H9 (cell line): ENCODE measurements at regions not wholly inside any gene's neighbourhood (a gene's known extent, or its start where the extent isn't known, plus 50 kb on each side); places are given as distances from the start of the nearest gene placed in this dataset.

Experiments used
- DNase-seq: peaks from one replicate; pipeline ENCODE4 v3.0.0-alpha.2; 2017
- H2AFZ ChIP-seq: one replicate; pipeline ENCODE4 v1.6.1; 2013; ENCODE audit warnings: mild to moderate bottlenecking, low read length, control low read depth, moderate library complexity
- H2AK5ac ChIP-seq: 2 replicates; pipeline ENCODE4 v1.6.1; 2013; ENCODE audit warnings: low read length, control low read depth, mixed read lengths; ENCODE audit not compliant: insufficient read length
- H2BK120ac ChIP-seq: one replicate; pipeline ENCODE4 v1.6.1; 2013; ENCODE audit warnings: low read depth, mild to moderate bottlenecking, low read length, control low read depth, inconsistent platforms; ENCODE audit not compliant: poor library complexity, severe bottlenecking
- H2BK12ac ChIP-seq: 2 replicates; pipeline ENCODE4 v1.6.1; 2013; ENCODE audit warnings: low read length, control low read depth, mixed read lengths, low read depth; ENCODE audit not compliant: insufficient read length
- H2BK15ac ChIP-seq: 2 replicates; pipeline ENCODE4 v1.6.1; 2013; ENCODE audit warnings: low read depth, low read length, control low read depth
- H2BK20ac ChIP-seq: one replicate; pipeline ENCODE4 v1.6.1; 2013; ENCODE audit warnings: low read depth, mild to moderate bottlenecking, low read length, control low read depth, inconsistent platforms; ENCODE audit not compliant: poor library complexity, severe bottlenecking
- H2BK5ac ChIP-seq: 2 replicates; pipeline ENCODE4 v1.6.1; 2013; ENCODE audit warnings: low read length, control low read depth, mixed read lengths; ENCODE audit not compliant: insufficient read length
- H3K14ac ChIP-seq: 2 replicates; pipeline ENCODE4 v1.6.1; 2013; ENCODE audit warnings: low read length, control low read depth; ENCODE audit not compliant: insufficient read depth
- H3K18ac ChIP-seq: 2 replicates; pipeline ENCODE4 v1.6.1; 2013; ENCODE audit warnings: low read depth, mild to moderate bottlenecking, mixed read lengths, low read length, control low read depth; ENCODE audit not compliant: insufficient read length
- H3K23ac ChIP-seq: 2 replicates; pipeline ENCODE4 v1.6.1; 2013; ENCODE audit warnings: low read length, control low read depth, mixed read lengths, low read depth; ENCODE audit not compliant: insufficient read length
- H3K23me2 ChIP-seq: 2 replicates; pipeline ENCODE4 v1.6.1; 2013; ENCODE audit warnings: low read depth, mild to moderate bottlenecking, mixed read lengths, low read length, control low read depth; ENCODE audit not compliant: insufficient read length, poor library complexity, severe bottlenecking
- H3K27ac ChIP-seq: 2 replicates; pipeline ENCODE4 v1.5.1; 2013; ENCODE audit warnings: low read length, control low read depth, mixed read lengths, low read depth; ENCODE audit not compliant: insufficient read length
- H3K27me3 ChIP-seq: 2 replicates; pipeline ENCODE4 v1.6.1; 2013; ENCODE audit warnings: low read length, control low read depth, inconsistent platforms; ENCODE audit not compliant: insufficient read depth
- H3K4ac ChIP-seq: 2 replicates; pipeline ENCODE4 v1.6.1; 2013; ENCODE audit warnings: low read depth, mild to moderate bottlenecking, control low read depth, inconsistent platforms, low read length, moderate library complexity
- H3K4me1 ChIP-seq: 2 replicates; pipeline ENCODE4 v1.6.1; 2013; ENCODE audit warnings: low read length, control low read depth, inconsistent platforms; ENCODE audit not compliant: insufficient read depth
- H3K4me2 ChIP-seq: 2 replicates; pipeline ENCODE4 v1.6.1; 2013; ENCODE audit warnings: low read length, control low read depth, mixed read lengths; ENCODE audit not compliant: insufficient read length, insufficient read depth
- H3K56ac ChIP-seq: 2 replicates; pipeline ENCODE4 v1.6.1; 2013; ENCODE audit warnings: low read depth, mild to moderate bottlenecking, mixed read lengths, low read length, control low read depth; ENCODE audit not compliant: insufficient read length
- H3K79me1 ChIP-seq: 2 replicates; pipeline ENCODE4 v1.6.1; 2013; ENCODE audit warnings: low read depth, mild to moderate bottlenecking, moderate library complexity, low read length, control low read depth, inconsistent platforms; ENCODE audit not compliant: insufficient read depth, poor library complexity, severe bottlenecking
- H3K79me2 ChIP-seq: 2 replicates; pipeline ENCODE4 v1.6.1; 2013; ENCODE audit warnings: low read length, control low read depth, inconsistent platforms; ENCODE audit not compliant: insufficient read depth
- H3K9ac ChIP-seq: 2 replicates; pipeline ENCODE4 v1.6.1; 2013; ENCODE audit warnings: low read length, control low read depth, mixed read lengths; ENCODE audit not compliant: insufficient read length; ENCODE audit errors: extremely low read depth
- H3K9me3 ChIP-seq: one replicate; pipeline ENCODE4 v1.6.1; 2013; ENCODE audit warnings: low read depth, low read length, inconsistent platforms; ENCODE audit not compliant: control insufficient read depth
- H3T11ph ChIP-seq: one replicate; pipeline ENCODE4 v1.6.1; 2013; ENCODE audit warnings: mild to moderate bottlenecking, low read length, control low read depth, inconsistent platforms
- H4K20me1 ChIP-seq: one replicate; pipeline ENCODE4 v1.6.1; 2013; ENCODE audit not compliant: control insufficient read depth, insufficient read length, insufficient read depth
- H4K5ac ChIP-seq: 2 replicates; pipeline ENCODE4 v1.6.1; 2013; ENCODE audit warnings: low read depth, mild to moderate bottlenecking, mixed read lengths, low read length, control low read depth; ENCODE audit not compliant: insufficient read length
- H4K8ac ChIP-seq: replicated peaks from 2 replicates; pipeline ENCODE4 v1.6.1; 2013; ENCODE audit warnings: low read length, control low read depth, mixed read lengths, low read depth; ENCODE audit not compliant: insufficient read length
- H4K91ac ChIP-seq: 2 replicates; pipeline ENCODE4 v1.6.1; 2013; ENCODE audit warnings: low read depth, mild to moderate bottlenecking, moderate library complexity, mixed read lengths, low read length, control low read depth; ENCODE audit not compliant: insufficient read length
- H3K27ac Mint-ChIP-seq, 3 experiments: 2 replicates in 2 of 3; 3 replicates in 1 of 3; pipeline ENCODE4 v1.8.0; 2020 to 2021; ENCODE audit warnings: mixed read lengths in 3 of 3, mild to moderate bottlenecking in 1 of 3, moderate library complexity in 1 of 3
- H3K27me3 Mint-ChIP-seq: 2 replicates; pipeline ENCODE4 v1.8.0; 2021; ENCODE audit warnings: low read depth, mild to moderate bottlenecking, moderate library complexity, mixed read lengths
- H3K36me3 Mint-ChIP-seq, 3 experiments: 2 replicates in 2 of 3; 3 replicates in 1 of 3; pipeline ENCODE4 v1.8.0; 2020 to 2021; ENCODE audit warnings: low read depth in 3 of 3, mixed read lengths in 3 of 3; ENCODE audit not compliant: insufficient read depth in 1 of 3
- H3K4me1 Mint-ChIP-seq, 2 experiments: 2 replicates each; pipeline ENCODE4 v1.8.0; 2020; ENCODE audit warnings: mixed read lengths in 2 of 2
- H3K4me3 Mint-ChIP-seq, 2 experiments: 2 replicates in 1 of 2; 3 replicates in 1 of 2; pipeline ENCODE4 v1.8.0; 2020 to 2021; ENCODE audit warnings: mild to moderate bottlenecking in 2 of 2, mixed read lengths in 2 of 2, moderate library complexity in 1 of 2
- H3K9me3 Mint-ChIP-seq, 2 experiments: 2 replicates in 1 of 2; 3 replicates in 1 of 2; pipeline ENCODE4 v1.8.0; 2020; ENCODE audit warnings: mild to moderate bottlenecking in 2 of 2, mixed read lengths in 2 of 2, moderate library complexity in 1 of 2
- WGBS: extraction: QIAGEN DNeasy Blood & Tissue Kit; methylation state at CpG from one replicate; pipeline ENCODE4 v1.1.7; 2013; ENCODE audit warnings: missing lambda C conversion rate, low lambda C conversion rate, mixed read lengths; ENCODE audit not compliant: insufficient read length; ENCODE audit errors: extremely low coverage; 5-methylcytosine and 5-hydroxymethylcytosine counted together
- TF ChIP-seq, protein P1 (sequence below): fragments of 200-600 bp; sonication (generic); conservative IDR thresholded peaks from 3 replicates; pipeline ENCODE4 v1.8.0; 2021; ENCODE audit warnings: antibody characterized with exemption, mild to moderate bottlenecking

DNA sequence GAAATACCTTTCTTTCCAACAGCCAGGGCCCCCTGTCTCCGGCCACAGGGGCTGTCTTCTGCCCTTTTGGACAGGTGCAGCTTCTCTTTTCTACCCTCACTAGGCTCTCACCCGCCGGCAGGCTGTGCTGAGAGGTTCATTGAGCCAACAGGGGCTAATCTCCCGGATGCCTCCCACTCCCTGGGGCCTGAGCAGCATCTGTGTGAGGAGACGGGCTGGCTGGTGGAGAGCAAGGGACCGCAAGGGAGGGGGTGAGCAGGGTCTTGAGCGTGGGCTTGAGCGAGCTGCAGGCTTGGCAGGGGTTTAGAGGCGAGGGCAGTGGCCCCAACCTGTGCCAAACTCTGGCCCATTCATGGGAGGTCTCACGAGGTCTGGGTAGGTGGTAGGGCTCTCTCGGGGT lies 56.5 kb upstream of the CST7 start:
- no peak overlapping the region for H3K9ac ChIP-seq
- TF ChIP-seq, protein P1, sequence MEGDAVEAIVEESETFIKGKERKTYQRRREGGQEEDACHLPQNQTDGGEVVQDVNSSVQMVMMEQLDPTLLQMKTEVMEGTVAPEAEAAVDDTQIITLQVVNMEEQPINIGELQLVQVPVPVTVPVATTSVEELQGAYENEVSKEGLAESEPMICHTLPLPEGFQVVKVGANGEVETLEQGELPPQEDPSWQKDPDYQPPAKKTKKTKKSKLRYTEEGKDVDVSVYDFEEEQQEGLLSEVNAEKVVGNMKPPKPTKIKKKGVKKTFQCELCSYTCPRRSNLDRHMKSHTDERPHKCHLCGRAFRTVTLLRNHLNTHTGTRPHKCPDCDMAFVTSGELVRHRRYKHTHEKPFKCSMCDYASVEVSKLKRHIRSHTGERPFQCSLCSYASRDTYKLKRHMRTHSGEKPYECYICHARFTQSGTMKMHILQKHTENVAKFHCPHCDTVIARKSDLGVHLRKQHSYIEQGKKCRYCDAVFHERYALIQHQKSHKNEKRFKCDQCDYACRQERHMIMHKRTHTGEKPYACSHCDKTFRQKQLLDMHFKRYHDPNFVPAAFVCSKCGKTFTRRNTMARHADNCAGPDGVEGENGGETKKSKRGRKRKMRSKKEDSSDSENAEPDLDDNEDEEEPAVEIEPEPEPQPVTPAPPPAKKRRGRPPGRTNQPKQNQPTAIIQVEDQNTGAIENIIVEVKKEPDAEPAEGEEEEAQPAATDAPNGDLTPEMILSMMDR, result no peak
- no peak overlapping the region for H2BK12ac ChIP-seq
- H4K8ac ChIP-seq, result no peak overlapping the region
- H4K91ac ChIP-seq, result no peak overlapping the region
- no peak overlapping the region for H3K23ac ChIP-seq
- no peaks in the 10 kb centered on the region for H3K4me1 ChIP-seq
- no peak overlapping the region for H3K27ac ChIP-seq
- H2AK5ac ChIP-seq, result no peak overlapping the region
- H3K14ac ChIP-seq, result no peak overlapping the region
- H3K27me3 Mint-ChIP-seq, result peaks cover 4% of the 10 kb centered on the region
- H3K4me1 Mint-ChIP-seq, result no peaks in the 10 kb centered on the region
- no peak overlapping the region for H3K4me3 Mint-ChIP-seq
- H3K27me3 ChIP-seq, result no peaks in the 10 kb centered on the region
- H3K9me3 ChIP-seq, result no peaks in the 10 kb centered on the region
- H3K9me3 Mint-ChIP-seq, result peaks cover 11 to 14% of the 10 kb centered on the region in 2 experiments
- H3K4me2 ChIP-seq, result no peak overlapping the region
- H2BK15ac ChIP-seq, result no peak overlapping the region
- no peak overlapping the region for H3K56ac ChIP-seq
- H3K18ac ChIP-seq, result no peak overlapping the region
- H4K20me1 ChIP-seq, result no peaks in the 10 kb centered on the region
- H2BK120ac ChIP-seq, result no peak overlapping the region
- H3K23me2 ChIP-seq, result no peaks in the 10 kb centered on the region
- no peak for DNase-seq
- H4K5ac ChIP-seq, result no peak overlapping the region
- H3K36me3 Mint-ChIP-seq, result peaks cover 0 to 2% (median 0%) of the 10 kb centered on the region in 3 experiments; a peak in 2 of 7 replicates
- H3T11ph ChIP-seq, result no peak overlapping the region
- WGBS, result no CpG with 5 or more reads among the region's 11 CpGs
- no peak overlapping the region for H2BK5ac ChIP-seq
- no peak overlapping the region for H2BK20ac ChIP-seq
- H2AFZ ChIP-seq, result no peak overlapping the region
- no peak overlapping the region for H3K4ac ChIP-seq
- H3K79me1 ChIP-seq, result no peaks in the 10 kb centered on the region
- H3K27ac Mint-ChIP-seq, result no peak overlapping the region; a peak in 1 of 7 replicates
- H3K79me2 ChIP-seq, result no peaks in the 10 kb centered on the region
